ENCODE measurements at regions not wholly inside any gene's neighbourhood (a gene's known extent, or its start where the extent isn't known, plus 50 kb on each side); places are given as distances from the start of the nearest gene placed in this dataset.

- Histone ChIP-seq H3K9me3 (ENCODE audit: control insufficient read depth, low read length) (no peaks in the 10 kb centered on the region), H3K36me3 (ENCODE audit: control insufficient read depth, insufficient read depth, low read length) (no peaks in the 10 kb centered on the region), H3K27me3 (replicated peaks; ENCODE audit: control insufficient read depth, insufficient read depth, low read length, poor library complexity, severe bottlenecking) (no peaks in the 10 kb centered on the region), H3K27ac (ENCODE audit: insufficient read depth, low read length, poor library complexity, severe bottlenecking) (peak overlapping the region; percentile 51), H3K4me3 (ENCODE audit: insufficient read depth, low read depth, low read length, poor library complexity, severe bottlenecking) (peak overlapping the region; percentile 20), H3K4me1 (ENCODE audit: control insufficient read depth, insufficient read depth, low read length, poor library complexity, severe bottlenecking) (peaks cover 41% of the 10 kb centered on the region)
- DNase-seq, result no peak
These were observed 157.4 kb upstream of the ZNF217 start for GRCh38 chr20:53750827-53751619.

- no peak for DNase-seq
- Histone ChIP-seq H3K4me1 (ENCODE audit: control insufficient read depth, insufficient read depth, low read length, poor library complexity, severe bottlenecking) (peaks cover 35% of the 10 kb centered on the region), H3K9me3 (ENCODE audit: control insufficient read depth, low read length) (no peaks in the 10 kb centered on the region), H3K27ac (ENCODE audit: insufficient read depth, low read length, poor library complexity, severe bottlenecking) (no peak overlapping the region), H3K4me3 (ENCODE audit: insufficient read depth, low read depth, low read length, poor library complexity, severe bottlenecking) (no peak overlapping the region), H3K27me3 (replicated peaks; ENCODE audit: control insufficient read depth, insufficient read depth, low read length, poor library complexity, severe bottlenecking) (no peaks in the 10 kb centered on the region), H3K36me3 (ENCODE audit: control insufficient read depth, insufficient read depth, low read length) (no peaks in the 10 kb centered on the region)
These were observed 155.9 kb upstream of the ZNF217 start for GRCh38 chr20:53749499-53749898.

GRCh38 chr20:53748821-53749421, 155.3 kb upstream of the ZNF217 start:
- no peaks in the 10 kb centered on the region for H3K36me3 ChIP-seq (ENCODE audit: control insufficient read depth, insufficient read depth, low read length)
- H3K27me3 ChIP-seq (replicated peaks; ENCODE audit: control insufficient read depth, insufficient read depth, low read length, poor library complexity, severe bottlenecking), result no peaks in the 10 kb centered on the region
- no peak overlapping the region for H3K27ac ChIP-seq (ENCODE audit: insufficient read depth, low read length, poor library complexity, severe bottlenecking)
- H3K4me3 ChIP-seq (ENCODE audit: insufficient read depth, low read depth, low read length, poor library complexity, severe bottlenecking), result no peak overlapping the region
- no peak for DNase-seq
- H3K4me1 ChIP-seq (ENCODE audit: control insufficient read depth, insufficient read depth, low read length, poor library complexity, severe bottlenecking), result peaks cover 30% of the 10 kb centered on the region
- H3K9me3 ChIP-seq (ENCODE audit: control insufficient read depth, low read length), result no peaks in the 10 kb centered on the region

GRCh38 chr20:53748176-53748575, 154.5 kb upstream of the ZNF217 start:
- DNase-seq, result no peak
- no peaks in the 10 kb centered on the region for H3K36me3 ChIP-seq (ENCODE audit: control insufficient read depth, insufficient read depth, low read length)
- H3K27ac ChIP-seq (ENCODE audit: insufficient read depth, low read length, poor library complexity, severe bottlenecking), result no peak overlapping the region
- no peaks in the 10 kb centered on the region for H3K27me3 ChIP-seq (replicated peaks; ENCODE audit: control insufficient read depth, insufficient read depth, low read length, poor library complexity, severe bottlenecking)
- H3K4me1 ChIP-seq (ENCODE audit: control insufficient read depth, insufficient read depth, low read length, poor library complexity, severe bottlenecking), result peaks cover 23% of the 10 kb centered on the region
- no peak overlapping the region for H3K4me3 ChIP-seq (ENCODE audit: insufficient read depth, low read depth, low read length, poor library complexity, severe bottlenecking)
- H3K9me3 ChIP-seq (ENCODE audit: control insufficient read depth, low read length), result no peaks in the 10 kb centered on the region

GRCh38 chr20:53743607-53744260, 150.1 kb upstream of the ZNF217 start:
- H3K9me3 ChIP-seq (ENCODE audit: control insufficient read depth, low read length), result no peaks in the 10 kb centered on the region
- peaks cover 3% of the 10 kb centered on the region for H3K4me1 ChIP-seq (ENCODE audit: control insufficient read depth, insufficient read depth, low read length, poor library complexity, severe bottlenecking)
- H3K27ac ChIP-seq (ENCODE audit: insufficient read depth, low read length, poor library complexity, severe bottlenecking), result no peak overlapping the region
- H3K4me3 ChIP-seq (ENCODE audit: insufficient read depth, low read depth, low read length, poor library complexity, severe bottlenecking), result no peak overlapping the region
- H3K36me3 ChIP-seq (ENCODE audit: control insufficient read depth, insufficient read depth, low read length), result no peaks in the 10 kb centered on the region
- no peaks in the 10 kb centered on the region for H3K27me3 ChIP-seq (replicated peaks; ENCODE audit: control insufficient read depth, insufficient read depth, low read length, poor library complexity, severe bottlenecking)
- no peak for DNase-seq

GRCh38 chr20:53742685-53743081, 149.0 kb upstream of the ZNF217 start:
- H3K27ac ChIP-seq (ENCODE audit: insufficient read depth, low read length, poor library complexity, severe bottlenecking), result no peak overlapping the region
- H3K4me1 ChIP-seq (ENCODE audit: control insufficient read depth, insufficient read depth, low read length, poor library complexity, severe bottlenecking), result peaks cover 3% of the 10 kb centered on the region
- no peaks in the 10 kb centered on the region for H3K9me3 ChIP-seq (ENCODE audit: control insufficient read depth, low read length)

GRCh38 chr20:53741726-53742028, 148.0 kb upstream of the ZNF217 start:
- no peaks in the 10 kb centered on the region for H3K9me3 ChIP-seq (ENCODE audit: control insufficient read depth, low read length)
- no peak overlapping the region for H3K27ac ChIP-seq (ENCODE audit: insufficient read depth, low read length, poor library complexity, severe bottlenecking)
- no peak overlapping the region for H3K4me3 ChIP-seq (ENCODE audit: insufficient read depth, low read depth, low read length, poor library complexity, severe bottlenecking)
- H3K4me1 ChIP-seq (ENCODE audit: control insufficient read depth, insufficient read depth, low read length, poor library complexity, severe bottlenecking), result peaks cover 3% of the 10 kb centered on the region
- no peaks in the 10 kb centered on the region for H3K36me3 ChIP-seq (ENCODE audit: control insufficient read depth, insufficient read depth, low read length)
- no peak for DNase-seq
- H3K27me3 ChIP-seq (replicated peaks; ENCODE audit: control insufficient read depth, insufficient read depth, low read length, poor library complexity, severe bottlenecking), result no peaks in the 10 kb centered on the region

More at GRCh38 chr20:53742685-53743081, 149.0 kb upstream of the ZNF217 start:
- Histone ChIP-seq H3K27me3 (replicated peaks; ENCODE audit: control insufficient read depth, insufficient read depth, low read length, poor library complexity, severe bottlenecking) (no peaks in the 10 kb centered on the region), H3K4me3 (ENCODE audit: insufficient read depth, low read depth, low read length, poor library complexity, severe bottlenecking) (no peak overlapping the region), H3K36me3 (ENCODE audit: control insufficient read depth, insufficient read depth, low read length) (no peaks in the 10 kb centered on the region)
- DNase-seq, result no peak

GRCh38 chr20:53739799-53740785, 146.5 kb upstream of the ZNF217 start:
- Histone ChIP-seq H3K27me3 (replicated peaks; ENCODE audit: control insufficient read depth, insufficient read depth, low read length, poor library complexity, severe bottlenecking) (no peaks in the 10 kb centered on the region), H3K36me3 (ENCODE audit: control insufficient read depth, insufficient read depth, low read length) (no peaks in the 10 kb centered on the region), H3K27ac (ENCODE audit: insufficient read depth, low read length, poor library complexity, severe bottlenecking) (peak overlapping the region; percentile 33), H3K4me1 (ENCODE audit: control insufficient read depth, insufficient read depth, low read length, poor library complexity, severe bottlenecking) (peaks cover 3% of the 10 kb centered on the region), H3K4me3 (ENCODE audit: insufficient read depth, low read depth, low read length, poor library complexity, severe bottlenecking) (peak overlapping the region; percentile 40), H3K9me3 (ENCODE audit: control insufficient read depth, low read length) (no peaks in the 10 kb centered on the region)
- DNase-seq, result no peak

GRCh38 chr20:53738945-53739798, 145.5 kb upstream of the ZNF217 start:
- Histone ChIP-seq H3K27ac (ENCODE audit: insufficient read depth, low read length, poor library complexity, severe bottlenecking) (no peak overlapping the region), H3K4me1 (ENCODE audit: control insufficient read depth, insufficient read depth, low read length, poor library complexity, severe bottlenecking) (peaks cover 3% of the 10 kb centered on the region), H3K9me3 (ENCODE audit: control insufficient read depth, low read length) (no peaks in the 10 kb centered on the region), H3K27me3 (replicated peaks; ENCODE audit: control insufficient read depth, insufficient read depth, low read length, poor library complexity, severe bottlenecking) (no peaks in the 10 kb centered on the region), H3K36me3 (ENCODE audit: control insufficient read depth, insufficient read depth, low read length) (no peaks in the 10 kb centered on the region), H3K4me3 (ENCODE audit: insufficient read depth, low read depth, low read length, poor library complexity, severe bottlenecking) (no peak overlapping the region)
- DNase-seq, result no peak
